Heart left ventricle (tissue), 16 donors: ENCODE measurements at regions not wholly inside any gene's neighbourhood (a gene's known extent, or its start where the extent isn't known, plus 50 kb on each side); places are given as distances from the start of the nearest gene placed in this dataset.

Experiments used
- ATAC-seq, 4 donors: fragments of 200-7000 bp; cut with Tn5 transposase; one replicate each; pipeline ENCODE4 v1.9.1; 2020 to 2022; ENCODE audit warnings: moderate library complexity in 4 of 4, mild to moderate bottlenecking in 3 of 4, moderate number of reproducible peaks in 1 of 4
- DNase-seq, 5 donors: peaks; one replicate each; pipeline ENCODE4 v3.0.0-alpha.2; 2020
- H3K27ac ChIP-seq, 12 donors: fragments of 200-600 bp; sonication (generic) in 4 of 12; one replicate each; pipeline versions ENCODE4 v1.5.0 to v1.8.0; 2016 to 2022; ENCODE audit warnings: mild to moderate bottlenecking in 2 of 12
- H3K27me3 ChIP-seq, 9 donors: fragments of 200-600 bp; sonication (generic) in 2 of 9; one replicate each; pipeline versions ENCODE4 v1.5.1 to v1.8.0; 2016 to 2022; ENCODE audit warnings: mild to moderate bottlenecking in 3 of 9
- H3K36me3 ChIP-seq, 9 donors: fragments of 200-600 bp; sonication (generic) in 2 of 9; one replicate each; pipeline versions ENCODE4 v1.5.0 to v1.8.0; 2018 to 2022; ENCODE audit warnings: mild to moderate bottlenecking in 2 of 9
- H3K4me1 ChIP-seq, 12 donors: fragments of 200-600 bp; sonication (generic) in 4 of 12; one replicate each; pipeline versions ENCODE4 v1.5.0 to v1.8.0; 2016 to 2022; ENCODE audit warnings: mild to moderate bottlenecking in 3 of 12
- H3K4me3 ChIP-seq, 12 donors: fragments of 200-600 bp; sonication (generic) in 4 of 12; one replicate each; pipeline versions ENCODE4 v1.5.0 to v1.8.0; 2017 to 2022; ENCODE audit warnings: mild to moderate bottlenecking in 9 of 12, moderate library complexity in 4 of 12
- H3K9me3 ChIP-seq, 12 donors: fragments of 200-600 bp; sonication (generic) in 4 of 12; one replicate each; pipeline versions ENCODE4 v1.5.0 to v1.8.0; 2016 to 2022; ENCODE audit warnings: mild to moderate bottlenecking in 1 of 12
- POLR2A ChIP-seq, 2 donors: fragments of 450-650 bp; IDR thresholded peaks; one replicate each; pipeline ENCODE4 v1.6.1; 2017; ENCODE audit warnings: antibody characterized with exemption in 2 of 2, mild to moderate bottlenecking in 2 of 2, moderate library complexity in 2 of 2
- WGBS, 4 donors: extraction: QIAGEN DNeasy Blood & Tissue Kit in 2 of 4; methylation state at CpG; one replicate each; pipeline versions ENCODE4 v1.1.5 to v1.1.7; 2013 to 2018; 5-methylcytosine and 5-hydroxymethylcytosine counted together
- intact Hi-C, 10 donors: fragments of 100-400 bp; cut with DNase I; formaldehyde crosslinking; loops; one replicate each; pipeline versions ENCODE4 v1.11.1 to v1.14.2; 2022
- TF ChIP-seq, protein P1 (sequence below), 12 donors: fragments of 200-600 bp; sonication (generic) in 4 of 12; IDR thresholded peaks; one replicate each; pipeline versions ENCODE4 v1.5.0 to v1.8.0; 2018 to 2022; ENCODE audit warnings: antibody characterized with exemption in 12 of 12, mild to moderate bottlenecking in 5 of 12
- donor health status: ischemic (EF 13 %, LVEDD 7.1; RV severe dilation, severe dysfunction).
- donor health status: healthy with polysubstance abuse.
- donor health status: DM: no; HTN: yes; CAD: no.
- donor health status: DM: no; HTN: no; CAD: no.
- donor health status: ischemic (EF 25% LVEDD 6.9; RV normal size, moderate dysfunction).
- donor health status: ischemic (EF 25% LVEDD 5.7; RV mildly dilated, moderate dysfunction).
- donor health status: healthy.
- donor health status: DM: yes; HTN: yes; CAD: no.
- donor health status: ischemic (EF 35%, LVEDD 5.7; RV mildly dilated, moderate dysfunction).
- donor health status: nonischemic (EF 11% LVEDD 7.7; RV severe dilation, severe dysfunction).
- donor health status: DM: yes; HTN: yes; CAD: no.
- donor health status: PGD.
- donor health status: ischemic (EF 29% LVEDD 5.4; RV normal size, mild dysfunction).
- donor health status: nonischemic (EF 23%, LVEDD 6.1; RV moderate dilation, normal function).

DNA sequence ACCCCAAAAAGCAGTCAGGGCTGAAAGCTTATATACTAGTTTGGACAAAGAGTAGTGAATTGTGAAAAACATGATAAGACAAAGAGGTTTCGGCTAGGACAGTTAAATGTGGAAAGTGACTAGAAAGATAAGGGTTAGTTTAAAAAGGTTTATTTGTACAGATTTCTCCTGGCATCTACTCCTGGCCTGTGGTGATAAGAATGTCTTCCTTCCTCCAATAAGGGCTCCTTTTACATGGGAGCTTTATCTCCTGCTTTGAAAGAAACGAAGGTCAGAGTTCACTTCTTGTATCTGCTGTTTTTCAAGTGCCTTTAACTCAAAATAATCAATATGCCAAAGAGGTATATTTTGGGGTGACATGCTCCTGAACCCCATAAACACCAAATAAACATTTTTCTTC is 776.1 kb upstream of the COX7C start:
- no peak for ATAC-seq
- Histone ChIP-seq H3K4me3 (no peak overlapping the region), H3K36me3 (no peaks in the 10 kb centered on the region), H3K27ac (no peak overlapping the region), H3K4me1 (no peaks in the 10 kb centered on the region), H3K27me3 (no peaks in the 10 kb centered on the region), H3K9me3 (no peaks in the 10 kb centered on the region)
- no peak for TF ChIP-seq POLR2A (IDR thresholded peaks at IDR 0.05)
- TF ChIP-seq, protein P1, sequence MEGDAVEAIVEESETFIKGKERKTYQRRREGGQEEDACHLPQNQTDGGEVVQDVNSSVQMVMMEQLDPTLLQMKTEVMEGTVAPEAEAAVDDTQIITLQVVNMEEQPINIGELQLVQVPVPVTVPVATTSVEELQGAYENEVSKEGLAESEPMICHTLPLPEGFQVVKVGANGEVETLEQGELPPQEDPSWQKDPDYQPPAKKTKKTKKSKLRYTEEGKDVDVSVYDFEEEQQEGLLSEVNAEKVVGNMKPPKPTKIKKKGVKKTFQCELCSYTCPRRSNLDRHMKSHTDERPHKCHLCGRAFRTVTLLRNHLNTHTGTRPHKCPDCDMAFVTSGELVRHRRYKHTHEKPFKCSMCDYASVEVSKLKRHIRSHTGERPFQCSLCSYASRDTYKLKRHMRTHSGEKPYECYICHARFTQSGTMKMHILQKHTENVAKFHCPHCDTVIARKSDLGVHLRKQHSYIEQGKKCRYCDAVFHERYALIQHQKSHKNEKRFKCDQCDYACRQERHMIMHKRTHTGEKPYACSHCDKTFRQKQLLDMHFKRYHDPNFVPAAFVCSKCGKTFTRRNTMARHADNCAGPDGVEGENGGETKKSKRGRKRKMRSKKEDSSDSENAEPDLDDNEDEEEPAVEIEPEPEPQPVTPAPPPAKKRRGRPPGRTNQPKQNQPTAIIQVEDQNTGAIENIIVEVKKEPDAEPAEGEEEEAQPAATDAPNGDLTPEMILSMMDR (IDR thresholded peaks at IDR 0.05): no peak
- no peak for DNase-seq
- WGBS, 4 donors: 28 to 48% (median 45%) methylated on average over 2 of the region's 2 CpGs
- intact Hi-C loops: no loop called here

DNA sequence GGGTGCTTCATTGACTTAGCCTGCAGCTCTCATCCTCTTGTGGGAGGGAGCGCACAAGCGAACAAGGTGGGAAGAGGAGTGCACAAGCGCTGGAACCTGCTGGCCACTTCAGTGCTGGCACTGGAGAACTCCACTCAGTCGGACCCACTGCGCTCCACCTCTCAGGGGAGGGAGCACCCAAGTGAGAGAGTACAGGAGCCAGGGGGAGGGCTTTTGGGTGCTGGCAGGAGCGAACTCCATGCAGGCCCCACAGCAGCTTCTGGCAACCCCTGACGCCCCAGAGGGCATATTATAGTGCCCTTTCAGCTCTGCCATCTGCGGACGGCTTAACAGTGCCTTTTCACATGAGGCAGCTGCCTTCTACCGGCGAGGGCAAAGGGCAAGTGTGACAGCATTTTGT is 774.2 kb upstream of the COX7C start:
- Histone ChIP-seq H3K4me1 (no peaks in the 10 kb centered on the region), H3K4me3 (no peak overlapping the region), H3K27me3 (no peaks in the 10 kb centered on the region), H3K9me3 (no peaks in the 10 kb centered on the region), H3K36me3 (no peaks in the 10 kb centered on the region), H3K27ac (no peak overlapping the region)
- 86 to 92% (median 89%) methylated on average over 9 to 11 of the region's 11 CpGs for WGBS, 4 donors
- no peak for ATAC-seq
- TF ChIP-seq, protein P1 (IDR thresholded peaks at IDR 0.05): no peak
- no peak for TF ChIP-seq POLR2A (IDR thresholded peaks at IDR 0.05)
- intact Hi-C loops: no loop called here
- DNase-seq: peak in 1 of 5 donors; percentile 51

DNA sequence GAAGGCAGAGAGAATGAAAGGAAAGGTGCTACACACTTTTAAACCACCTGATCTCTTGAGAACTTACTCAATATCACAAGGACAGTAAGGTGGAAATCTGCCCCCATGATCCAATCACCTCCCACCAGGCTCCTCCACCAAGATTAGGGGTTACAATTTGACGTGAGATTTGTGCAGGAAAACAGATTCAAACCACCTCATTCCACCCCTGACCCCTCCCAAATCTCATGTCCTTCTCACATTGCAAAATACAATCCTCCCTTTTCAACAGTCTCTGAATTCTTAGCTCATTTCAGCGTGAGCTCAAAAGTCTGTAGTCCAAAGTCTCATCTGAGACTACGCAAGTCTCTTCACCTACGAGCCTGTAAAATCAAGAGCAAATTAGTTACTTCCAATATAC is 768.3 kb upstream of the COX7C start:
- Histone ChIP-seq H3K4me3 (no peak overlapping the region), H3K27ac (no peak overlapping the region), H3K27me3 (no peaks in the 10 kb centered on the region), H3K9me3 (no peaks in the 10 kb centered on the region), H3K4me1 (no peaks in the 10 kb centered on the region), H3K36me3 (no peaks in the 10 kb centered on the region)
- intact Hi-C loops: no loop called here
- no peak for ATAC-seq
- TF ChIP-seq, protein P1 (IDR thresholded peaks at IDR 0.05): no peak
- no peak for TF ChIP-seq POLR2A (IDR thresholded peaks at IDR 0.05)
- no peak for DNase-seq
- 61 to 78% (median 74%) methylated on average over 4 of the region's 4 CpGs for WGBS, 4 donors

DNA sequence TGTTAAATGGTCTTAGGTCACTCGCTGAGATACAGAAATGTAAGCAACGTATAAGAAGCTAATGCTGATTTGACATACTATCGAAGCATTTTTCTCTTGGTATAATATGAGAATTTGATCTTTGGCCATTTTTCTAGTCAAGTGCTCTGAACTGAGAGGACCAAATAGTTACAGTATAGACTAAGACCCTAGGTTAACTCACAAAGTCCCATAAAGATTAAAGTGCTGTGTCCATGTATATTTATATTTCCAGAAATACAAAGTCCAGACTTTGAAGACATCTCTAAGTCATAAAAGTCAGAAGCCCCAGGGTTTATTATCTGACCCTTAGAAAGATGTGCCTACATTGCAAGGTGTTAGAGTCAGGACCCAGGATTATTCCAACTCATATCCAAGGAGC is 752.4 kb upstream of the COX7C start:
- no peak for TF ChIP-seq POLR2A (IDR thresholded peaks at IDR 0.05)
- TF ChIP-seq, protein P1 (IDR thresholded peaks at IDR 0.05): no peak
- intact Hi-C loops: no loop called here
- no peak for DNase-seq
- 86 to 93% (median 90%) methylated on average over 3 of the region's 3 CpGs for WGBS, 4 donors
- ATAC-seq: no peak
- H3K4me3 ChIP-seq: no peak overlapping the region
- H3K4me1 ChIP-seq: no peaks in the 10 kb centered on the region
- H3K36me3 ChIP-seq: no peaks in the 10 kb centered on the region
- no peak overlapping the region for H3K27ac ChIP-seq
- H3K27me3 ChIP-seq: no peaks in the 10 kb centered on the region
- H3K9me3 ChIP-seq: peaks cover 0 to 17% (median 0%) of the 10 kb centered on the region in 12 donors
